HG02981 (cell line): ENCODE measurements at regions not wholly inside any gene's neighbourhood (a gene's known extent, or its start where the extent isn't known, plus 50 kb on each side); places are given as distances from the start of the nearest gene placed in this dataset.
"Not testable (repeated sequence)": the region's sequence is repeated elsewhere in the genome, so short reads cannot be mapped to it uniquely, and the experiment has no call there.

ENCODE experiments used
- ATAC-seq: cut with Tn5 transposase; IDR thresholded peaks from one replicate; pipeline ENCODE4 v1.9.1; 2021; ENCODE audit warnings: mild to moderate bottlenecking, moderate library complexity; ENCODE audit not compliant: unreplicated experiment

DNA sequence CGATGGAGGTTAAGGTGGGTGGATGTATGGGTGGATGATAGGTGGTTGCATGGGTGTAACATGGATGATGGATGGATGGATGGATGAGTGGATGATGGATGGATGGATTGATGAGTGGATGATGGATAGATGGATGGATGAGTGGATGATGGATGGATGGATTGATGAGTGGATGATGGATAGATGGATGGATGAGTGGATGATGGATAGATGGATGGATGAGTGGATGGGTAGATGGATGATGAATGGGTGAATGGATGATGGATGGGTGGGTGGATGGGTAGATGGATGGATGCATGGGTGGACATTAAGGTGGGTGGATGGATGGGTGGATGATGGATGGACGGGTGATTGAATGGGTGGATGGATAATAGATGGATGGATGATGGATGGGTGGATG lies 136.5 kb upstream of the FOXD4L5 start:
- not testable (repeated sequence) for ATAC-seq

DNA sequence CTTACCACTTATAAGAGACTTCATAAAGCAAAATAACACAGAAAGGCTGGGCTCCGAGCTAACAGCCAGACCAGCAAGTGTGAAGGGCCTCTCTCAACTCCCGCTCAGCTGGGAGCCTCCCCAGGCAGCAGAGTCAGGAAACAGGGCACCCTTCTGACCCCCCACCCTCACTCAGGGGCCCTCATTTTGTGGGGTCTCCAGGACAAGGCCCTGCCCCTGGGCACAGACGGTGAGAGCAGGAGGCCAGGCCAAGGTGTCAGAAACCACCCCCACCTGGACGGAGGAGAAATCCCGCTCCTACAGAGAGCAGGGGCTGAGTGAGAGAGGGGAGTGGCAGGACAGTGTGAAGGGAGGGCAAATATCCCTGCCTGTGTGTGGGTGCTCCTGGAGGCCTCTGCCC lies 135.8 kb upstream of the FOXD4L5 start:
- ATAC-seq: no peak

DNA sequence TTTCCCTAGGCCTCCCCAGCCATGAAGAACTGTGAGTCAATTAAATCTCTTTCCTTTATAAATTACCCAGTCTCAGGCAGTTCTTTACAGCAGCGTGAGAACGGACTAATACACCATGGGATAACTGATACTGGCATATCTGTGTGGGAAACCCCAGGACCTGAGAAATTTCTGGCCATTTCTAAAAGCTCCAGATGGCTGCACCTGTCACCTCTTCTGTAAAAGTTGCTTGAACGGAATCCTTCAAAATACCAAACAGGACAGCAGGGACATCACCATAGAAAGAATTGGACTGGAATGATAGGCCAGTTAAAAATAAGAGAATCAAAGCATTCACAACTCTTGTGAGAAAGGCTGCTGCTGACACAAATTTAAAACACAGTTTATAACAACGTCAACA lies 134.0 kb upstream of the FOXD4L5 start:
- ATAC-seq: not testable (repeated sequence)

DNA sequence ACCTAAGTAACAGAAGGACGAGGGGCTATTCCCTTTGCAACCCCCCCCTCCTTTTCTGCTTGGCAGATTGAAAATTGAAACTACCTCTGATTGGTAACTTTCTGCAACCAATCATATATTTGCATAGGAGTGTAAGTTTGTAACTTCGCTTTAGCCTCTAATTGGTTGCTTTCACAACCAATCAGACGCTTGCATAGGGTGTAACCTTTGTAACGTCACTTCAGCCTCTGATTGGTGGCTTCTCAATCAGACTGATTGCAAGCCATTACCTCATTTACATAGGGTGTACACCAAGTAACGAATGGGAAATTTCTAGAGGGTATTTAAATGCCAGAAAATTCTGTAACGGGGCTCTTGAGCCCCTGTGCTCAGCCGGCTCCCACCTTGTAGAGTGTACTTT lies 131.9 kb upstream of the FOXD4L5 start:
- ATAC-seq: not testable (repeated sequence)

DNA sequence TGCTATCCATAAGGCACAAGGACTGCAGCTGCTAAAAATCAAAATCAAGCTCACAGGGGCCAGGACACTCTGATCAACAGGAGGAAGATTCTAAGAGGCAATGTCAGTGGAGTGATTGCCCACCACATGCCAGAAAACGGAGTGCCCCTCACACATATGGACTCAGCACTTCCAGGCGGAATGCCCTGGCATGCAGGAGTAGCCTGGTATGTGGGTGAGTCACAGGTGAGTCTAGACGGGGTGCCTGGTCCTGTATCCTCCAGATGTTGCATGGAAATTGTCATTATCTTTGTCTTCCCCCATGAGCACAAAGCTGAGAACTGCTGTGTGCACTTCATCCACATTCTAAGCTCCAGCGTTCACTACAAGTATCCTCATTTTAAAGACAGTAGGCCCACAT lies 129.2 kb upstream of the FOXD4L5 start:
- not testable (repeated sequence) for ATAC-seq

DNA sequence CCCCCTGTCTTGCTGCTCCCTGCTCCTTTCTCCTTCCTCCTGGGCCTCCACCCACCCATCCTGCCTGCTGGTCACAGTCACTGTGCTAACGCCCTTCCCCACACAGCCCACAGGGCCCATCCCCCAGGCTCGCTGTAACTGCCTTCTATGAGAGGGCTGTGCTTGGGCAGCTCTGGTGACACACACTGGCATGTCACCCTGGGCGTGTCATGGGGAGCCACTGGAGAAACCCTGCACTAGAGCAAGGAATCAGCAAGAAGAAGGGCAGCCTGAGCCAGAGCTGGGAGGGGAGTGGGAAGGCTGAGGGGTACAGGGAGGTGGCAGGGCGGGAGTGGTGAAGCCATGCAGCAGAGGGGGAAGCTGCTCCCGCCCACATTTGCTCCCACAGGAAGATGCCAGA lies 128.4 kb upstream of the FOXD4L5 start:
- not testable (repeated sequence) for ATAC-seq

DNA sequence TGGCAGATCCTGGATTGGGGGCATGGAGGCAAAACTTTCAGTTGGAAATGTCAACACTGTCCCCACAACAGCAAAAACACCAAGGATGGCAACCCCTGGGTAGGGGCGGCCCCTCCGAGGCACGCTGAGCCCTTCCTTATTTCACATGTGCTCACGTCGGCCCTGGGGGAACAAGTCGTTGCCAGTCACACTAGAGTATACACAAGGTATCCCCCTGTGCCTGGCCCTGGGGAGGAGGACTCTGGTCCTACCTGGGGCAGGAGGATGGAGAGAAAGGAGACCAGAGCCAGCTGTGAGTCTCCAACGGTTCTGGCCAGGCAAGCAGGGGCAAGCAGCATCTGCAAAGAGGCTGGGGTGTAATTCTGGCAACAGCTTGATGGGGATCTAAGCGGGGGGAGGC lies 126.9 kb upstream of the FOXD4L5 start:
- no peak for ATAC-seq

DNA sequence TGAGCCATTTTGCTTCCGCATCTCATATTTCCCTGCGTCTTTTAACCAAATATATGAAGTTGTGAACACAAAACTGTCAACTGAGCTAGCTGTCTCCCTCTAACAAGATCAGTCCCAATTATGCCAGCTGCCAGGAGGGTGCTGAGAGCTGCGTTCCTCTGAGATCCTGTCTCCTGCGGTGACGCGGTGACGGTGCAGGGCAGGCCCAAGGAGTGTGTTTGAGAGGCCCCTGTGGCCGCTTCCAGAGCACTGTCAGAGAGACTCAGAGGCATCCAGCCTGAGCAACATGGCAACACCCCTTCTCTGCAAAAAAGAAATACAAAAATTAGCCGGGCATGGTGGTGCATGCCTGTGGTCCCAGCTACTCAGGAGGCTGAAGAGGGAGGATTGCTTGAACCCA lies 126.3 kb upstream of the FOXD4L5 start:
- ATAC-seq: no peak

DNA sequence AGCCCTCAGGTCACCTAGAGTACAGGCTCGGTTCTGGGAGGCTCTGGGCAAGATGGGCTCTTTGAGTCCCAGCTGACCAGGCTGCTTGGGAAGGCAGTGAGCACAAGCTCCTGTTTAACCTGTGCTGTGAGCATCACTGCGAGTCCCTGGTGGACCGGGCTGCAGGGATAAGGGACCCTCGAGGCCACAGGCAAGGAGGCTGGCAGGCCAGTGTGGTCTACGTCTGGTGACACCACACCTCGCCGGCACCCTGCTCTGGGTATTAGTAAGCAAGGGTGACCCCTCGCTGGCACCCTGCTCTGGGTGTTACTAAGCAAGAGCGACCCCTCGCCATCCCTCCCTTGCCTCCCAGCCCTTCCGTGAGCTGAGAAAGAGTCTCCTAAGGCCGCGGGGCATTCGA lies 125.9 kb upstream of the FOXD4L5 start:
- no peak for ATAC-seq

DNA sequence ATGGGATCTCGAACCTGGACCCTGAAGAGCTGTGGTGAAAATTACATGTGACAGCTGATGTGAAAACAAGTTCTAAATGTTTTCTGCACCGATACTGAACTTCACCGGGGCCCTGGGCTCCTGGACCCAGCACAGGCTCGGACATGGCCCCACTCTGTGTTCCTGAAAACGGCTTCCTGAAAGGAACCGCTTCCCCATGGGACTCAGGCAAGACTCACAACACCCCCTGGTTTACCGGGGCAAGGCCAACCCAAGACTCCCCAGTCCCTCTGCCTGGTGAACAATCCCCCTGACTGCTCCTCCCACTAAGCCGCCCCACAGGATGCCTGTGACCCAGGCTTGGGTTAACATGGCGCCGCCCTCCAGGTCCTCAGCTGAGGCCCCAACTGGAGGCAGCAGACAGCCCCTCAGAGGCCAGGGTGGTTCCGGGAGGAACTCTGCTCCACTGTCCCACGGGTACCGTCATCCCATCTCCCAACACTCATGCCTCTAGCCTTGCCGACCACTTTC lies 124.5 kb upstream of the FOXD4L5 start:
- ATAC-seq: no peak

DNA sequence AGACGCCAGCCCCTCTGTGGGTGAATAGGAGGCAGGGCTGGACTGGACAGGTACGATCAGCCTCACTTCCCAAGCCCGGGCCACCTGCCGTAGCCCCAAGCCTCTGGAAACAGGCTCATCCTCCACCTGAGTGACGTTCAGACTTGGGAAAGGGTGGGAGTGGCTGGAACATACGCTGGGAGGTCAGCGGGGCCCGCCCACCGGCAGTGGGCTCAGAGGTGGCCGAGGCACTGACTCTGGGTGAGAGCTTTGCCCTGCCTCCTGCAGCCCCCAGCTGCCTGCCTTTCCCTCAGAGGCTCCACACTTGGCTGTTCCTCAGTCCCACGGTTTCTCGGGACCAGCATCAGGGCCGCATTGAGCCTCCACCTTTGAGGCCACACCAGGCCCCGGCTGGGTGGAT lies 123.8 kb upstream of the FOXD4L5 start:
- ATAC-seq: not testable (repeated sequence)

DNA sequence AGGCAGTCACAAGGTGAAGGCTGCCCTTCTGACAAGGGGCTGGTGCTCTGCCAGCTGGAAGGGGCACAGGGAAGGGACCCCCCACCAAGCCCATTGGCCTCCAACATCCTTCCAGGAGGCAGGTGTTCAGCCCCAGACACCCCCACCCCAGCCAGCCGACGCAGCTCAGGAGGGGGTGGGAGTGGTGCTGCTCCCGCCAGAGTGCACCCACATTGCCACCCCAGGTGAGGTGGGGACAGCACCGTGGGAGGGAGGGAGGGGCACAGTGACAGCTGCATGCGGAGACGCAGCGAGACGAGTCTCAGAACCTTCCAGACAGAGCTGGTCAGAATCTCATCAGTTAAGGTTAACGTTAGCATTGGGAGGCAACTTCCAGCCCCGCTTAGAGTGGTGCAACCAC lies 121.6 kb upstream of the FOXD4L5 start:
- not testable (repeated sequence) for ATAC-seq

DNA sequence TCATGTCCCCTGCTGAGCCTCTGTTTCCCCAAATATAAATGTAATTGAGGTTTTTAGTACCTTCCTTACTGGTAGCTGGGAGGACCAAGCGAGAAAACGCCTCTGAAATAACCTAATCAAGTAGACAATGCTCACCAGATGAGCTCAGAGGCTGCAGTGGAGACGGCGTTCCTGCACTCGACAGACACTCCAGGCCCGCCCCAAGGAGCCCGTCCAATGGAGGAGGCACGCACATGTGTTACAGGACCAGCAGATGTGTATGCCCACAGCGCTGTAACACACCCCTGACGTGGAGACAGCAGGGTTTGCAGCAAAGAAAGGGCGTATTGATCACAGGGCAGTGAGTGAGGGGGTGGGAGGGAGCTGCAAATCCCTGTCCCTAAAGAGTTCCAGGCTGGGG lies 120.8 kb upstream of the FOXD4L5 start:
- ATAC-seq: not testable (repeated sequence)

DNA sequence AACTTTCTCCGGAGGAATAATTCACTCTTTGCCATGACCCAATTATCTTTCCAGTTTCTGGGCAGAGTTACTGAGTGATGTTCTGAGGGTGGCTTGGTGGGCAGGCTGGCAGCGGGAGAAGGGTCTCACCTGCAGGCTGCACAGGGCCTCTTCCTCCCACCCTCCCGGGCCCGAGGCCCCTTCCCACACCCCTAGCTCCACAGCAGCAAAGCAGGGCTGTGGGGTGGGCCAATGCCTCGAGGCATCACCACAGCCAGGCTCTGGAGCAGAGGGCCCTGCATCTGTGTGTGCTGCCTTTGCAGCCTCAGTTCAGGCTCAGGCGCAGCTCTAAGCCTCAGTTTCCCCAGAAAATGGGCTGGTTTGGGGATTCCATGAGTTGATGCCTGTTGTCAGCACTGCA lies 120.2 kb upstream of the FOXD4L5 start:
- ATAC-seq: no peak

DNA sequence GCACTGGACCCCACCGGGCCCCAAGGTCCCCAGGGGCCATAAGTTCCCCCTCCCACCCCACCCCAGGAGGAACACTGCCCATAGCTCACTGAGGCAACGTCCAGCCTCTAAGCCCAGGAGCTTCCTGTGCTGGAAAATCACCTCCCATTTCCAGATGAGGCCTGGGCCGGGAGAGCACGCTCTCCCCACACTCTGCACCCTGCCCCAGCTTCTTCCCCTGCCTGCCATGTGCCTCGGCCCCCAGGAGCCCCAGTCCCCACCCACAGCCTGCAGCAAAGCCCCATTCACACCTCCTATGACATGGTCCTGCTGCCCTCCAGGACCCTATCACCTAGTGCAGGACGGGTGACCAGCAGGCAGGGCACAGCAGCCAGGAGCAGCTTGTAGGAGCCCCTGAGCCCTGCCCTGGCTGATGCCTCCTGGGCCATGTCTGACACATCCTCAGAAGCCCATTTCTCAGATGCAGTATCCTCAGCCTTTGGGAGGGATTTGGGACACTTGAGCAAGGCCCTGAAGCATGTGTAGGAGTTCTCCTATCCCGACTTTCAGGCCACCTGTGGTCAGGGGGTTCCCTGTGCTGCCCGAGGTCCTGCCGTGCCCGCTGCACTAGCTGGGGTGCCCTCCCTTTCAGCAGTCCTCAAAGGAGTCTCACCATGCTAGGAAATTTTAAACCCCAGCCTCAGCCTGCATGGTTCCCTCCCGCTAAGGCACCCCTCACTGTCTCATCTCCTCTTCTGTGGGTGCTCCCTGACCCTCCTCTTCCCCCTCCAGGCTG lies 119.4 kb upstream of the FOXD4L5 start:
- ATAC-seq: no peak

DNA sequence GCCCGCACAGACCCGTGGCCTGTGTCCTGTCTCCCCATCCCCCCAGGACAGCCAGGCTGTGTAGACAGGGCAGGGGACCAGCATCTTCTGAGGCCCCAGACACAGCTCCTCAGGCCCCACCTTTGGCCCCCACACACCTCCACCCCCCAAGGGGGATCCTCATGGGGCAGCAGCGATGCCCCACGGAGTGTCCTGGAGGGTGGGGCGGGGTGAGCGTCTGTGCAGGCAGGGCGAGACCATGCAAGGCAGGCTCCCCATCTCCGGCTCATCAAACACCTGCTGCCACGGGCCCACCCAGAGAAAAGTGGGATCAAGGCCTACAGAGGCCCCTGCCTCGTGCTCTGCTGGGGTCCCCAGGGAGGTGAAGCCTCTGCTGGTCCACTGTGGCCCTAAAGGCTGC lies 118.7 kb upstream of the FOXD4L5 start:
- ATAC-seq: no peak

DNA sequence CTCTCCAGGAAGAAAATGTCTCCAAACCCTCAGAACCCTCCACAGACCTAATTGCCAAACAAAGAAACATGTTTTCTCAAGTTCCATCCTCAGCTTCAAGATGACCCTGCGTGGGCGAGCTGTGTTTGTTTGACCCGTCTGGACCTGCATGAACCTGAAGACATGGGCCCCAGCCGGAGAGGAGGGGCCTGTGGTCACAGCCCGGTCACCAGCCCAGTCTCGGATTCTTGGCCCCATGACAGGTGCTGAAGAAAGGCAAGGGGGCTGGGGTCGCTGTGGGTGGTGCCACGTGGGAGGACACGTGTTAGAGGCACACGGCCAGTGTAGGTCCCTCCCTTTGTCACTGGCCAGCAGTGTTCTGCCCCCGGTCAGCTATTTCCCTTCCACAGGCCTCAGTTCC lies 118.1 kb upstream of the FOXD4L5 start:
- not testable (repeated sequence) for ATAC-seq

DNA sequence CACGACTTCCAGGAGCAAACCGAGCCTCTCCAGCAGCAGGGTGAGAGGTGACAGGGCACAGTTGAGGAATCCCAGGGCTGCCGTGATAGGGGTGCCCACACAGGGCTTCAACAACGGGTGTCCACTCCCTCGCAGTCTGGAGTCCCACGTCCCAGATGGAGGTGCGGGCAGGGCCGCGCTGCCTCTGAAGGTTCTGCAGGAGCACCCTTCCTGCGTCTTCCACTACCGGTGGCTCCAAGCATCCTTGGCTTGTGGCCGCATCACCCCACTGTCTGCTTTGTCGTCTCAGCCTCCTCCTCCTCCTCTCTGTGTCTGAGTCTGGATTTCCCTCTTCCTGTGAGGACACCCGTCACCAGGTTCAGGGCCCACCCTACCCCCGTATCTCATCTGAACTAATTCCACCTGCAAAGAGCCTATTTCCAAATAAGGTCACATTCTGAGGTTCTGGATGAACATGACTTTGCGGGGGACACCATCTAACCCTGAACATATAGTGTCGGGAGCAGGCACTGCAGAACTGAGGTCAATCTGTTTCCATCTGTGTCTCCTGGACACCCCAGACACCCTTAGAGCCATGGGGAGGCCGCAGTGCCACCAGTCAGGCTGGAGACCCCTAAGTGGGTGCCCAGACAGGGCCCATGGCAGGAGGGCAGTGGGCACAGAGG lies 117.3 kb upstream of the FOXD4L5 start:
- not testable (repeated sequence) for ATAC-seq

DNA sequence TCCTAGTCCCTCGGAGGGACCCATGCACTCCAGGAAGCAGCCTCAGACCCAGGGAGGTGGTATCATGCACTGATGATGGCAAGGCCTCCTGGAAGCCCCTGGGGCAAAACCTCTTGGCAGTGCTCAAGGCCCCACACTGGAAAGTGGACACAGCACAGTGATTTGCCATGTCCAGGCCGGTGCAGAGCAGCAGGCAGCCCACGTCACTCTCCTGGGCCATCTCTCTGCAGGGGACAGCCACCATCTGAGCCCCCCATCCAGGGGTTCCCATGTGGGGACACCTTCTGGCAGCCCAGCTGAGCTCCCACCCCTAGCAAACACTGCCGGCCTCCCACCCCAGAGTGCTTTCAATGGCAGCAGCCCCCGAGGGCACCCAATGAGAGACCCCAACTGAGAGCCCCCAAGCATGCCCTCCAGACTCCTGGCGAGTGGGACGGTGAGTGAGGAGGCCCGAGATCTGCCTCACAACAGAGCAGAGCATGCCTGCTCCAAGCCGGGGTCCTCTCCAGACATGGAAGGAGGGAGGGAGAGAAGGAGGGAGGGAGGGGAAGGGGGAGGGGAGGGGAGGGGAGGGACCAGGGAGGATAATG lies 116.5 kb upstream of the FOXD4L5 start:
- not testable (repeated sequence) for ATAC-seq

DNA sequence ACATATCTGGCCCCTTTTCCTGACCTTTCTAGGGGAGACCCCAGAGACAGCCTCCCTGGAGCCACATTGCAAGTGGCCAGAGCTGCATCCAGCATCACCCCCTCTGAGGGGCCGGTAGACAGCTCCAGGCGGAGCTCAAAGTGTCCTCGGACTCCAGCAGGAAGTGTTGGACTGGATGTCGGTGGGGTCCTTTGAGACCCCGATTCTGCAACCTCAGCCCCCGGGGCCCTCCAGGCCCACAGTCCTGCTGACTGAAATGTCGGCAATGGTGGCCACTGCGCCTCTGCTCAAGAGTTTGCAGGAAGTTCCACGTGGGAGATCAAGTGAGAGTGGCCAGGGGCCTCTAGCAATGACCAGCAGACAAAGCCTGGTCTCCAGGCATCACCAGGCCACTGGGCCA lies 115.9 kb upstream of the FOXD4L5 start:
- ATAC-seq: no peak

DNA sequence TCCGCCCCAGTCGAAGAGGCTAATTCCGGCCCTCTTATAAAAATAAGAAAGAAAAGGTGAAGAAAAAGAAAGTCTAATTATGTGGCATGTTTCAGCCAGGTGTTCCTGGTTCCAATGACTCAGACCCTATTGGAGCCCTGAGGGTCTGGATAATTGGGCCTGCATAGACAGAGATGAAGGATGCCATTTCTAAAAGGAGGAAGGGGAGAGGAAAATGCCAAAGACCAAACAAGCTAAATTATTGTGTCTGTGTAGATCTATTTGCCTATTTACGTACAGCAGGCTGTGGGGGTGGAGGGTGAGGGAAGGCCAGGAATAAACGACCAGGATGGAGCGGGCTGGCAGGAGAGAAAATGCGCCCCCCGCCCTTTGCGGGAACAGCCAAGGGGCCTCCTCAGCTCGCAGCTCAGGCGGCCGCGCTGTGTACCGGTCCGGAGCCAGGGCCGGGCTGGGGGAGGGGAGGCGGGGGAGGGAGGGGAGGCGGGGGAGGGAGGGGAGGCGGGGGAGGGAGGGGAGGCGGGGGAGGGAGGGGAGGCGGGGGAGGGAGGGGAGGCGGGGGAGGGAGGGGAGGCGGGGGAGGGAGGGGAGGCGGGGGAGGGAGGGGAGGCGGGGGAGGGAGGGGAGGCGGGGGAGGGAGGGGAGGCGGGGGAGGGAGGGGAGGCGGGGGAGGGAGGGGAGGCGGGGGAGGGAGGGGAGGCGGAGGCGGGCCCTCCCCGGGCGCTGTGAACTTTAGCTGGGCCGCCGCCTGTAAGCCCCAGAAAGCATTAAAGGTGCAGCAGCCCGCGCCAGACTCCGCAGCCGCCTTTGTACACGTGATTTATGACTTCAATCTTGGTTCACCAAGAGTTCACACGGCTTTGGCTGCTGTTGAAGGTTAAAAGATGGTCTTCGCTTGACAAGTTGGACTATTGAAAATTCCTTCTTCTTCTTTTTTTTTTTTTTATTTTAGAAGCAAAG lies 113.0 kb upstream of the FOXD4L5 start:
- ATAC-seq: not testable (repeated sequence)
